MM.1S (cell line): ENCODE measurements at regions not wholly inside any gene's neighbourhood (a gene's known extent, or its start where the extent isn't known, plus 50 kb on each side); places are given as distances from the start of the nearest gene placed in this dataset.

Source experiments
- CTCF ChIP-seq: fragments of 300-600 bp; sonication (generic); IDR thresholded peaks from 2 replicates; pipeline ENCODE4 v1.5.1; 2016; ENCODE audit warnings: antibody characterized with exemption, low read length, mixed read lengths
- EZH2phosphoT487 ChIP-seq: fragments of 300-600 bp; sonication (generic); IDR thresholded peaks from 2 replicates; pipeline ENCODE4 v1.6.1; 2018; ENCODE audit warnings: antibody characterized with exemption, low read length

- TF ChIP-seq CTCF (no peak), EZH2phosphoT487 (no peak)
These were observed 724.6 kb downstream of the SLITRK5 start for GRCh38 chr13:88395804-88396203.
